ELR (cell line): ENCODE measurements at regions not wholly inside any gene's neighbourhood (a gene's known extent, or its start where the extent isn't known, plus 50 kb on each side); places are given as distances from the start of the nearest gene placed in this dataset.
"Not testable (repeated sequence)": the region's sequence is repeated elsewhere in the genome, so short reads cannot be mapped to it uniquely, and the experiment has no call there.

ENCODE experiments used
- DNase-seq: peaks from one replicate; pipeline ENCODE4 v3.0.0-alpha.2; 2015; ENCODE audit warnings: low read depth

GRCh38 chr9:115400796-115401195 is 282.8 kb upstream of the TNC start:
- DNase-seq: no peak

DNA sequence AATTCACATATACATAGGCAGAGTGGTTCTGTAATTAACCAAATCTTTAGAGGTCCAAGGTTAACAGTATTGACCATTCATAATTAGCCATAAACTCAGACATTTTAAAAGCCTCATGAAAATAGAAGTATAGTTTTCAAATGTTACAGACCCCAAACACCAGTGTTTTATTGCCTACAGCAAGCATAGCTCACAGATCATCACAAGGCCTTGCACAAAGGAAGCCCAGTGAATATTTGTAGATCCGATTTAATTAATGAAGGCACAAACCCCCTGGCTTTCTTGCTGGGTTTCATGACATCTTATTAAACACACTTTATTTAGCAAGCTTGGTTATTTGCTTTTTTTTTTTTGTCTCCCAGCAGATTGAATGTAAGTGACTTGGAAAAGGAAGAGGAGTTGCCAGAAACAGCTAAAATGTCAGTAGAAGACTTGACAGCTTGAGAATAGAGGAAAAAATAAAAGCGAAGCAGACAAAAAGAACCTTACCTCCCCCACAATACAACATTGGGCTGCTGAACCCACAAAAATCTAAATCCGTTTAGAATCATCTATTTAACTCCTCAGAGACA is 283.9 kb upstream of the TNC start:
- DNase-seq: no peak

GRCh38 chr9:115403753-115404152 is 285.8 kb upstream of the TNC start:
- no peak for DNase-seq

GRCh38 chr9:115404311-115404710 is 286.4 kb upstream of the TNC start:
- DNase-seq: no peak

- DNase-seq: no peak
Measured at GRCh38 chr9:115411516-115411915, 293.6 kb upstream of the TNC start.

DNA sequence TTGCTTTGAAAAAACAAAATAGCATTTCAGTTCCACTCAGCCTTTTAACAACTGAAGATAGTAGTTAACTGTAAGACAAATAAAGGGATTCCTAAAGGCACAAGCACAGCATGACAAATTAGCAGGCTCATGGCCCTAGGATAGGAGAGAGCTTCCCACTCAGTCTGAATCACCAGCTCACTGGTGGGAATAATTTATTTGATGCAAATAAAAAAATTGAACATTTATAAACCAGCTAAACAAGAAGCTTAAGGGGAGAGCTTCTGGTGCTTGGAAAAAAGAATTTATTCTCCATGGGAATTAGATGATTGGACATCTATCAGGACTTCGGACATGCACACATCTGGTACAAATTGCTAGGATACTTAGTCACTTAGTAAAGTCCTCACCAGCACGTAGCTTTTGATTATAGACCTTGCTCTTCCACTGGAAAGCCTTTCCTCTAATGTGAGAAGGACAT is 294.1 kb upstream of the TNC start:
- DNase-seq: peak; percentile 52

DNA sequence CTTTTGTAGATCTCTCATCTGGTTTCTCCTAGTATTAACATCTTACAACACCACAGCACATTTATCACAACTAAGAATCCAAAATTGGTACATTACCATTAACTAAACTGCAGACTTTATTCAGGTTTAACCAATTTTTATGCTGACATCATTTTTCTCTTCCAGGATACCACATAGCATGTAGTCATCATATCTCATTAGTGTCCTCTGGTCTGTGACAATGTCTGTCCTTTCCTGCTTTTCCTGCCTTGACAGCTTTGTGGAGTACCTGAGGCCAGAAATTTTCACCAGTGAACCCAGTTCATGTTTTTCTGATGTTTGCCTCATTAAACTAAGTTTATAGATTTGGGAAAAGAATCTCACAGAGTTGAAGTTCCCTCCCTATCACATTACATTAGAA is 294.7 kb upstream of the TNC start:
- no peak for DNase-seq

DNA sequence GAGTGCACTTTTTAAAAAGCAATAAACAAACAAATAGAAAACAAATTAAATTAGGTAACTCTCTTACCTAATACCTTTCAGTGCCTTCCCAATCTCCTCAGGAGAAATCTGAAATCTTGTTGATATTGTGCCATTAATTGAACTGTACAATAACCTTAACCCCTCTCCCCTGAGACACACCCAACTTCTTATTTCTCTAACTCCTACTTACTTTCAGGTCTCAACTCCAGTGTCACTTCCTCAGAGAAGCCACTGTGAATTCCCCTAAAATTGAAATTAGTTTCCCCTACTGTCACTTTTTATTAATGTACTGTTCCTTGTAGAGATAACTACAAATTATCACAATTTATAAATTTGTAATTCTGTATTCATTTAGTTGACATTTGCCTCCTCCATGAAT is 295.3 kb upstream of the TNC start:
- DNase-seq: no peak

DNA sequence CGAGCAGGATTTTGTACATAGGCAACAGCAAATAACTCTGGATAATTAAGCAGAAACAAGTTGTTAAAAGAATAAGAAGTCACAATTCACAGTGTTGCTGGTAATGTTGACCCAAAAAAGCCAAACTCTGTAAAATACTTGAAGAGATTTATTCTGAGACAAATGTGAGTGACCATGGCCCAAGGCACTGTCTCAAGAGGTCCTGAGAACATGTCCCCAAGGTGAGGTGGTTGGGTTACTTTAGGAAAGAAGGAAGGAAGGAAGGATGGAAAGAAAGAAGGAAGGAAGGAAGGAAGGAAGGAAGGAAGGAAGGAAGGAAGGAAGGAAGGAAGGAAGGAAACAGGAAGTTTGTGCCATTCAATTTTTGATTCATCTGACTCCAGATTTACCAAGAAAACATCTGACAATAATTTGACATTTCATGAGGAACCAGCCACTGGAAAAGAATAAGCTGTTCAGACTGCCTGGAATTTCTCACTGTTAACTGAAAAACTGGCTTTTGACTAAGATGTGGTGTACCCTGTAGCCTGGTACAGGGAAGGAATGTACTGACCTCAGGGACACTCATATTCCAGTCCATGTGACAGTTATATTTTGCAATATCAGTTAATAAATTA is 295.9 kb upstream of the TNC start:
- no peak for DNase-seq

- no peak for DNase-seq
Measured at GRCh38 chr9:115414561-115414960, 296.6 kb upstream of the TNC start.

DNA sequence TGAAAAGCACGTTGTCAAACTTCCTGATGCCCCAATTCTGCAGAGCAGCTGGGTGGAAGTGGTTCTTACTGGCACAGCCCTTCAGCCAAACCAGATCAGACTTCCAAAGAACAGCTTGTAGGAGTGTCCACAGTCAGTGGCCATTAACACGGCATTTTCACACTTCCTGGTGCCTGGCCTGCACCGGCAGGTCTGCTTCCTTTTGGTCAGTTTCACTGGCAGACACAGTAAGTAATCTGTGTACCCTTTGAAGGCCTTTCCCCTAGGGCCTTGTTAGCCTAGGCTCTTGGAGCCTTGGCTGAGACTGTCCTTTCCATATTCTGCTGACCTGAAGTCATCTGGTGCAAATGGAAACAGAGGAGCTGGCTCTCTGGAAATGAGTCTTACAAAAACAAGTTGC is 297.5 kb upstream of the TNC start:
- no peak for DNase-seq

DNA sequence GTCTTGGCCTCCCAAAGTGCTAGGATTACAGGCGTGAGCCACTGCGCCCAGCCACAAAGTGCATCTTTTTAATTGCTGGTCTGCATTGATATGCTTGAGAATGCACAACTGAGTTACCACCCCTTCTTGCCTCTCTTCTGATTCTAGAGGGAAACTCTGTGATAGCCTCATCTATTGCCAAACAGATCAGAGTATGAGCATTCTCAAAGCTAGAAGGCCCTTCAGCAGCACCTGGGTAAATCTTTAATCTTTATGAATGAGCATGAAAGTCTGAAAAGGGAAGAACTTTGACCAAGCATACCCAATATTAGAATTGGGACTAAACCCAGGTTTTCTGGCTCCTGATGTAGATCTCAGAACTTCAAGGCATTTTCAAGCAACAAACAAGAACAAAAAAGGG is 298.3 kb upstream of the TNC start:
- DNase-seq: no peak

DNA sequence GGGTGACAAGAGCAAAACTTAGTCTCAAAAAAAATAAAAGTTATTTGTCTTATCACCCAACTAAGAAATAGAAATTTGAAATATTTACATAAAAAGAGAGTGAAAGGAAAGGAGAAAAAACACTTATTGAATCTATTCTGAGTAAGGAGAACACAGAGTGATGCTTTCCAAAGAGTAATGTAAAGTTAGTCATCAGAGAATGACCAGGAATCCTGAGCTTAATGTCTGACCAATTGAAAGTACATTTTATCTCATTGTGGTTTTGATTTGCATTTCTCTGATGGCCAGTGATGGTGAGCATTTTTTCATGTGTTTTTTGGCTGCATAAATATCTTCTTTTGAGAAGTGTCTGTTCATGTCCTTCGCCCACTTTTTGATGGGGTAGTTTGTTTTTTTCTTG is 300.2 kb upstream of the TNC start:
- not testable (repeated sequence) for DNase-seq

DNA sequence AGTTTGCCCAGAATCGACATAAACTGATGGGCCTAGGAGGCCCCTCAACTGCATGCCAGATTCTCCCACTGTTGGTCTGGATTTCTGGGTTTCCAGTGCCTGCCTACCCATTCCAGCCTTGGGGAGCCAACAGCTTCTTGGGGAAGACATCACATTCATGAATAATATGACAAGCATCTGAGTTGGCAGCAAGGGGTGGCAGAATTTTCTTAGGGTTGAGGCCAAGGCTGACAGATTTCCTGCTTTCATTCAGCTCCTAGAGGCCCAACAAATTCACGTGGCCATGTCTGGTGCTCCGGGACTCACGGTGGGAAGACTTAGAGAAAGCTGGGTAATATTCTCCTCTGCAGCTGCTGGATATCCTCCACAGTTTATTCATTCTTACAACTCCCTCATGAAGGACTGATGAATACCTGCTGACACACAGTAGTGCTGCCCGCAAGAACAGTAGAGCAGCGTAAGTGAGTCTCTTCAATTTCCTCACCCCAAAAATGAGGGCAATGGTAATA is 305.0 kb upstream of the TNC start:
- no peak for DNase-seq

DNA sequence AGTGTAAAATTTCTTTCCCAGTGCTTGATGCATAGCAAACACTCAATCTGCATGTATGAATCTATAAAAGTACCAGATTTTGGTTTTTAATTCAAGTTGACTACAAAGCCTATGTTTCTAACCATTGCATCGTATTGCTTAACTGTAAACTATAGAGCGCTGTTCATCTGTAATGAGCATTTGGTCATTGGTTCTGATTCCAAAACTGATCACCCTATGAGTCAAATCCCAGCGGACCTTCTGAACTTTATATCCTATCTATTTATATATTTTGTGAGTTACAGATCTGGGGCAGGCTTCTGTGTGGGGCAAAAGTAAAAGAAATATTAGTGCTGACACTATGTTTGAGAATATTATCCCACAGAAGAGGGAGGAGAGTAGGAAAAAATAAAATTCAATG is 305.7 kb upstream of the TNC start:
- DNase-seq: no peak

GRCh38 chr9:115425601-115426000 is 307.6 kb upstream of the TNC start:
- no peak for DNase-seq

DNA sequence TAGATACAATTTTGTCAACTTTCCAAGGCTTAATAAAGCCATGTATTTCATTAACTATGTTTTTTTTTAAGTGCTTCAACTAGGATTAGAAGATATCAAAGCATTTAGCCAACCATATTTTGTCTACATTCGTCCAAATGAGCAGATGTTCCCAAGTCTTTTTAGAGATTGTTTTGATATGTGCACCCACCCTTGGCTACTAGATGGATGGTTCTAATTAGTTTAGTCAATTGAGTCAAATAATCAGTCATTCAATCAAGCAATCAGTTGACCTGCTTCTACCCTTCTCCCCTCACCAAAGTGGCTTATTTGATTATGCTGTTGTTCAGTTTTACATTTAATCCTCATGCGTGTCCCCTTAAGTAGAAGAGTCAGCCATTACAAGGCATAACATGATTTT is 319.5 kb upstream of the TNC start:
- no peak for DNase-seq

DNA sequence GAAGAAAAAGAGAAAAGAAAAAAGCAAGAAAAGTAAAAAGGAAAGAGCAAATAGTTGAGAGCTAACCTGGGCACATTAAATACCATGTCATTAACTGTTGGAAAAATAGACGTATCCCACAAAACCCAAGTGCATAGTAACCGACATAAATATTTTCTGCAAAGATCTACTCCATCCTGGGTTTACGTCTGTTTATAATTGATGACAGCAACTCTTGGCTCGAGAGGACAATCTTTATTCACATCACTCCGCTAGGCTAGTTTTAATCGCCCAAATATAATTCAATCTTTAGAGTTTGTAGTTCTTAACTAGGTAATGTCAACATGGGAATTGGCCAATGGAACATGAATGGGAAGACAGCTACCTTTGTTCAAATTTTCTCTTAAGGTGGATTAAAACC is 321.7 kb upstream of the TNC start:
- DNase-seq: no peak

DNA sequence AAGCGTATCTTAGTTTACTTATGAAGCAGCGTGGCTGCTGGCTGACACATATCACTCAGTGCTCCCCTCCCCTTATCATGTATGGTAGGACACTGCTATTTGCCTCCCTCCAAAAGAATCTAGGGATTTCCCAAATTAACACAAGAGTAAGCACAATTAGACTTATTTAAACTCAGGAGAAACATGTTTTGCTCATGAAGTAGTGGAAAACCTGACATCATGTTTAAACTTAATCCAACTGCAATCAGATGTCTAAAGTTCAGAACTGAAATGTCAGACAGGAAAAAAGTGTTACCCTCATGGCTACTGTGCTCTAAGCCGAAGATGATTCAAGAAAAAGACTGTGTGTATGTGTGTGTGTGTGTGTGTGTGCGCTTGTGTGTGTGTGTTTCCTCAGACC is 324.1 kb upstream of the TNC start:
- no peak for DNase-seq

DNA sequence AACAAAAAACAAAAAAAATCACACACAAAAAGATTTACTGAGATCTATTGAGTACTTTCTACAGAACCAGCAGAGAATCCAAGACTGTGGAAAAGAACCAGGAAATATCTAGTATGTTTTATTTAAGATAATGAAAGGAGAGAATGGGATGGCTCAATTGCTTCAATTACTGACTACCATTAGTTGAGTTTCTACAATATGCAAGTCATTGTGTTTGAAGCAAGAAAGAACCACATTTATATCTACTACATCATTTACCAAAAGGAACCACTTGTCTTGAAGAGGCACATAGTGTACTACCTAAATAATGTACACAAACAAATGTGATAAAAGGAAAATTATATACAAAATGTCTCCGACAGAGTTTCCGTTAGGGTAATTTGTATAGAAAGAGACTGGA is 325.9 kb upstream of the TNC start:
- DNase-seq: no peak

- DNase-seq: no peak
Measured at GRCh38 chr9:115444959-115445358, 327.0 kb upstream of the TNC start.

DNA sequence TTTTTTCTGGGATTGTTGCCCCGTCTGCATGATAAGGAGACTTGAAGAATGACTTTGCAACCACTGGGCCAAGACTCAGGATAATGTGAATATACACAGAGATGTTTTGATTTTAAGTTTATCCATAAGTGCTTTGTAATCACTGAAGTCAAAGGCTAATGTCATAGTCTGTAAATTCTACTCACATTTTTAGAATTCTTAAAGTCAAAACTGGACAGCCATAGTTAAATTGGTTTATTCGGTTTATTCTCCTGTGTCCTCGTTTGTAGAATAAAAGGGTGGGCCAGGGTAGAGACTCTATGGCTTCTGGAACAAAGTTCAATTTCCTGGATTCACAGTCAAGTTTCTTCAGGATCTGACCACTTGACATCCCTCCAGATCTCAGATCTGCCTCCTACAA is 327.7 kb upstream of the TNC start:
- DNase-seq: no peak

DNA sequence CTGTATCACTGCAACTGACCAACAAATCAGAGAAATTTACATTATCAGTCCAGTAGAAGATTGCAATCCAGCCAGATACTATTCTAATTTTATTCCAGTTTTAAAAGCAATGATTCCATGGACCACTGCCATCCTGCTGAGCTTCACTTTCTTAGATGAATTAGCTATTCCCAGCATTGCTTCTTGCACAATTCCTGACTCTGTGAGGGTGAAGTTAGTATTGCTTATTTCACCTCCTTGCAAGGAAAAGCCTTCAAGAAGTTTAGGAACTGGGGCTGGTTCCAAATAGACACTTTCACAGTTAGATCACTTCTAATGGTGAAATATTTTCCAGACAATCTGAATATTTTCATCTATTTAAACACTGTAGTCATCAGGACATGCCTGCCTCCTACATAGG is 338.6 kb upstream of the TNC start:
- DNase-seq: no peak

DNA sequence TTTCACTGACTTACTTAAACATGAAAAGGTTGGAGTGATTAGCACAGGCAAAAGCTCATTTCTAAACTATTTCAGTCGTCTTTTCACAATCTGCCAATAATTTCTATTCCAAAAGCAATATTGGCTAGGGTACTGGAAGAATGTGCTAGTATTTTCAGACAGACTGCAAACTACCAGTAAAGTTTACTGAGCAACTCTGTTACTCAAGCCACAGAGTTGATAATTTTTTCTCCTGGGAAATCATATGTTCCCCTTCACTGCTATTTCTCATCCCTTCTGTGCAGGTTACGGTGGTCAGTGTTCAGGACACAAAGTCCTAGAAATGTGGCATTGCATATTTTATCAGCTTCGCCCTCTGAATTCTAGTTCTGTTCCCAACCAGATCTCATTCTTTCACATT is 343.3 kb upstream of the TNC start:
- no peak for DNase-seq
